Hippocampal formation (tissue), 2 donors: ENCODE measurements at regions not wholly inside any gene's neighbourhood (a gene's known extent, or its start where the extent isn't known, plus 50 kb on each side); places are given as distances from the start of the nearest gene placed in this dataset.

ENCODE experiments used
- DNase-seq, 2 donors: peaks; one replicate each; lab custom pipeline; 2025; lab: John Stamatoyannopoulos, UW

GRCh38 chr1:98480271-98480670, 181.2 kb upstream of the SNX7 start:
- DNase-seq: no peak

GRCh38 chr1:98478121-98478520, 183.4 kb upstream of the SNX7 start:
- DNase-seq: peak in 1 of 2 donors; percentile 27

GRCh38 chr1:98472878-98473277, 188.6 kb upstream of the SNX7 start:
- DNase-seq: no peak

GRCh38 chr1:98471633-98472032, 189.9 kb upstream of the SNX7 start:
- no peak for DNase-seq

- DNase-seq: peak in 1 of 2 donors; percentile 34
Measured at GRCh38 chr1:98468111-98468717, 193.3 kb upstream of the SNX7 start.

- no peak for DNase-seq
Measured at GRCh38 chr1:98467586-98467985, 193.9 kb upstream of the SNX7 start.

GRCh38 chr1:98467122-98467521, 194.4 kb upstream of the SNX7 start:
- no peak for DNase-seq

- no peak for DNase-seq
Measured at GRCh38 chr1:98461873-98462385, 199.6 kb upstream of the SNX7 start.

- DNase-seq: no peak
Measured at GRCh38 chr1:98460136-98460535, 201.4 kb upstream of the SNX7 start.

- no peak for DNase-seq
Measured at GRCh38 chr1:98459486-98459870, 202.0 kb upstream of the SNX7 start.

GRCh38 chr1:98458511-98459485, 202.7 kb upstream of the SNX7 start:
- DNase-seq: no peak

- DNase-seq: no peak
Measured at GRCh38 chr1:98457248-98457647, 204.3 kb upstream of the SNX7 start.

- DNase-seq: no peak
Measured at GRCh38 chr1:98454666-98455065, 206.9 kb upstream of the SNX7 start.

GRCh38 chr1:98453066-98453465, 208.5 kb upstream of the SNX7 start:
- DNase-seq: no peak

GRCh38 chr1:98452162-98452561, 209.4 kb upstream of the SNX7 start:
- no peak for DNase-seq

GRCh38 chr1:98441281-98441680, 220.2 kb upstream of the SNX7 start:
- no peak for DNase-seq

- DNase-seq: no peak
Measured at GRCh38 chr1:98439471-98439870, 222.1 kb upstream of the SNX7 start.

- no peak for DNase-seq
Measured at GRCh38 chr1:98437540-98437939, 224.0 kb upstream of the SNX7 start.

GRCh38 chr1:98437011-98437410, 224.5 kb upstream of the SNX7 start:
- no peak for DNase-seq

- DNase-seq: no peak
Measured at GRCh38 chr1:98429965-98430443, 231.5 kb upstream of the SNX7 start.

GRCh38 chr1:98428864-98429263, 232.7 kb upstream of the SNX7 start:
- no peak for DNase-seq

- no peak for DNase-seq
Measured at GRCh38 chr1:98427664-98428063, 233.9 kb upstream of the SNX7 start.

- DNase-seq: no peak
Measured at GRCh38 chr1:98426092-98426491, 235.4 kb upstream of the SNX7 start.
